Central memory CD8-positive, alpha-beta T cell (primary cell): ENCODE measurements at regions not wholly inside any gene's neighbourhood (a gene's known extent, or its start where the extent isn't known, plus 50 kb on each side); places are given as distances from the start of the nearest gene placed in this dataset.
"Not testable (repeated sequence)": the region's sequence is repeated elsewhere in the genome, so short reads cannot be mapped to it uniquely, and the experiment has no call there.

Source experiments
- ATAC-seq: fragments of 150-1000 bp; cut with Tn5 transposase; replicated peaks from 2 replicates; pipeline ENCODE4 v1.10.0; 2022; ENCODE audit warnings: mild to moderate bottlenecking, moderate FRiP score, moderate number of reproducible peaks; ENCODE audit not compliant: poor library complexity, severe bottlenecking; ENCODE audit errors: extremely low read depth
- DNase-seq, 2 donors: peaks; one replicate each; pipeline ENCODE4 v3.0.0; 2021; ENCODE audit warnings: low spot score in 2 of 2
- H3K27ac Mint-ChIP-seq: one replicate; pipeline ENCODE4 v1.8.0; 2022; ENCODE audit warnings: low read depth, mild to moderate bottlenecking, moderate library complexity, mixed read lengths
- H3K27me3 Mint-ChIP-seq: one replicate; pipeline ENCODE4 v1.8.0; 2022; ENCODE audit warnings: mixed read lengths
- H3K36me3 Mint-ChIP-seq: one replicate; pipeline ENCODE4 v1.8.0; 2022; ENCODE audit warnings: mild to moderate bottlenecking, moderate library complexity, mixed read lengths; ENCODE audit not compliant: insufficient read depth
- H3K4me1 Mint-ChIP-seq: one replicate; pipeline ENCODE4 v1.8.0; 2022; ENCODE audit warnings: mixed read lengths
- H3K4me3 Mint-ChIP-seq: one replicate; pipeline ENCODE4 v1.8.0; 2022; ENCODE audit warnings: mild to moderate bottlenecking, moderate library complexity, mixed read lengths
- H3K9me3 Mint-ChIP-seq: one replicate; pipeline ENCODE4 v1.8.0; 2022; ENCODE audit warnings: mixed read lengths

GRCh38 chr14:90458536-90458935 lies 61.7 kb downstream of the CALM1 start:
- no peaks in the 10 kb centered on the region for H3K4me1 Mint-ChIP-seq
- H3K27me3 Mint-ChIP-seq, result peaks cover 13% of the 10 kb centered on the region
- no peak overlapping the region for H3K4me3 Mint-ChIP-seq
- no peaks in the 10 kb centered on the region for H3K36me3 Mint-ChIP-seq
- H3K9me3 Mint-ChIP-seq, result no peaks in the 10 kb centered on the region
- ATAC-seq (no peak), DNase-seq (no peak)
- no peak overlapping the region for H3K27ac Mint-ChIP-seq

- Mint-ChIP-seq H3K4me3 (no peak overlapping the region), H3K9me3 (no peaks in the 10 kb centered on the region), H3K36me3 (no peaks in the 10 kb centered on the region), H3K4me1 (no peaks in the 10 kb centered on the region), H3K27me3 (peaks cover 13% of the 10 kb centered on the region), H3K27ac (no peak overlapping the region)
- ATAC-seq (no peak), DNase-seq (no peak)
Measured at GRCh38 chr14:90460136-90460535, 63.3 kb downstream of the CALM1 start.

GRCh38 chr14:90461425-90461824 lies 64.6 kb downstream of the CALM1 start:
- DNase-seq, result no peak
- ATAC-seq, result no peak
- peaks cover 2% of the 10 kb centered on the region for H3K27me3 Mint-ChIP-seq
- H3K9me3 Mint-ChIP-seq, result no peaks in the 10 kb centered on the region
- H3K27ac Mint-ChIP-seq, result no peak overlapping the region
- no peaks in the 10 kb centered on the region for H3K36me3 Mint-ChIP-seq
- no peaks in the 10 kb centered on the region for H3K4me1 Mint-ChIP-seq
- H3K4me3 Mint-ChIP-seq, result no peak overlapping the region

GRCh38 chr14:90464481-90464880 lies 67.7 kb downstream of the CALM1 start:
- Mint-ChIP-seq H3K4me3 (no peak overlapping the region), H3K36me3 (no peaks in the 10 kb centered on the region), H3K27ac (no peak overlapping the region), H3K9me3 (no peaks in the 10 kb centered on the region), H3K4me1 (no peaks in the 10 kb centered on the region), H3K27me3 (peaks cover 19% of the 10 kb centered on the region)
- DNase-seq, result no peak
- ATAC-seq, result no peak

- ATAC-seq, result no peak
- H3K4me3 Mint-ChIP-seq, result no peak overlapping the region
- no peak overlapping the region for H3K27ac Mint-ChIP-seq
- H3K36me3 Mint-ChIP-seq, result no peaks in the 10 kb centered on the region
- no peaks in the 10 kb centered on the region for H3K4me1 Mint-ChIP-seq
- H3K27me3 Mint-ChIP-seq, result peaks cover 50% of the 10 kb centered on the region
- H3K9me3 Mint-ChIP-seq, result peaks cover 5% of the 10 kb centered on the region
- no peak for DNase-seq
Measured at GRCh38 chr14:90467501-90467900, 70.7 kb downstream of the CALM1 start.

GRCh38 chr14:90469416-90469815 lies 72.6 kb downstream of the CALM1 start:
- H3K4me3 Mint-ChIP-seq, H3K27ac Mint-ChIP-seq, H3K36me3 Mint-ChIP-seq, H3K9me3 Mint-ChIP-seq, ATAC-seq, DNase-seq, H3K4me1 Mint-ChIP-seq: not testable (repeated sequence)
- H3K27me3 Mint-ChIP-seq, result peaks cover 69% of the 10 kb centered on the region

- Mint-ChIP-seq H3K4me1 (no peaks in the 10 kb centered on the region), H3K9me3 (peaks cover 11% of the 10 kb centered on the region), H3K27ac (no peak overlapping the region), H3K4me3 (no peak overlapping the region), H3K27me3 (peaks cover 82% of the 10 kb centered on the region), H3K36me3 (no peaks in the 10 kb centered on the region)
- ATAC-seq (no peak), DNase-seq (no peak)
Measured at GRCh38 chr14:90472632-90473031, 75.8 kb downstream of the CALM1 start.
